ENCODE measurements at regions not wholly inside any gene's neighbourhood (a gene's known extent, or its start where the extent isn't known, plus 50 kb on each side); places are given as distances from the start of the nearest gene placed in this dataset.

- Histone ChIP-seq H3K4me3 (ENCODE audit: extremely low read depth in 1 of 4, insufficient read depth in 2 of 4, low read depth in 3 of 4, low read length in 4 of 4) (no peak overlapping the region), H3K79me2 (ENCODE audit: control insufficient read depth in 1 of 2, insufficient read depth in 2 of 2, low read length in 2 of 2) (no peaks in the 10 kb centered on the region), H3K4me1 (replicated peaks in 1 of 4; ENCODE audit: control insufficient read depth in 3 of 4, insufficient read depth in 4 of 4, low read length in 3 of 4) (no peaks in the 10 kb centered on the region), H3K36me3 (ENCODE audit: control insufficient read depth in 2 of 4, insufficient read depth in 4 of 4, low read length in 3 of 4) (no peaks in the 10 kb centered on the region), H2BK20ac (ENCODE audit: low read length) (no peak overlapping the region), H3K4ac (replicated peaks; ENCODE audit: insufficient read length, low read depth, low read length) (no peak overlapping the region), H2BK120ac (replicated peaks; ENCODE audit: low read depth, low read length) (no peak overlapping the region), H3K79me1 (ENCODE audit: low read depth, low read length) (no peaks in the 10 kb centered on the region), H3K27me3 (replicated peaks in 1 of 4; ENCODE audit: control insufficient read depth in 3 of 4, extremely low read depth in 1 of 4, insufficient read depth in 3 of 4, low read length in 3 of 4) (no peaks in the 10 kb centered on the region; a peak in 2 of 7 replicates), H3K56ac (replicated peaks; ENCODE audit: insufficient read length, low read depth, low read length) (no peak overlapping the region), H4K91ac (replicated peaks; ENCODE audit: insufficient read length, low read length) (no peak overlapping the region), H4K8ac (ENCODE audit: extremely low read depth, insufficient read depth, low read length) (no peak overlapping the region), H2BK15ac (ENCODE audit: low read length) (no peak overlapping the region), H3K14ac (ENCODE audit: insufficient read length) (no peak overlapping the region), H3K9me3 (ENCODE audit: insufficient read depth in 2 of 2, low read depth in 1 of 2, low read length in 1 of 2) (0 out of 4 replicates have a peak, but pooled peaks cover 0 to 3% of the 10 kb centered on the region in 2 experiments), H3K4me2 (ENCODE audit: insufficient read depth in 1 of 2, low read depth in 2 of 2, low read length in 2 of 2) (no peak overlapping the region), H2AK5ac (ENCODE audit: low read depth, low read length) (no peak overlapping the region), H3K27ac (ENCODE audit: low read depth, low read length) (no peak overlapping the region), H2BK5ac (ENCODE audit: low read depth, low read length) (no peak overlapping the region), H3K23ac (ENCODE audit: insufficient read length) (no peak overlapping the region), H2AFZ (ENCODE audit: low read length) (no peak overlapping the region), H4K20me1 (replicated peaks in 1 of 2; ENCODE audit: control insufficient read depth in 1 of 2, insufficient read depth in 2 of 2, low read length in 2 of 2) (no peaks in the 10 kb centered on the region), H2BK12ac (ENCODE audit: low read depth, low read length) (no peak overlapping the region), H4K5ac (ENCODE audit: insufficient read length, low read depth, low read length) (no peak overlapping the region), H3K9ac (replicated peaks in 1 of 4; ENCODE audit: extremely low read depth in 1 of 4, low read depth in 3 of 4, low read length in 3 of 4) (no peak overlapping the region), H3K23me2 (ENCODE audit: low read depth, low read length) (no peaks in the 10 kb centered on the region), H3K18ac (ENCODE audit: extremely low read depth, low read length) (no peak overlapping the region)
- TF ChIP-seq SRF (IDR thresholded peaks at IDR 0.05; ENCODE audit: low read depth, low read length) (no peak), SAP30 (IDR thresholded peaks at IDR 0.05; ENCODE audit: insufficient read depth, insufficient replicate concordance, low read length) (no peak), EP300 (IDR thresholded peaks at IDR 0.05; ENCODE audit: borderline replicate concordance in 1 of 2, low read depth in 2 of 2, low read length in 2 of 2) (no peak), SP2 (IDR thresholded peaks at IDR 0.05; ENCODE audit: low read length) (no peak), ATF2 (IDR thresholded peaks at IDR 0.05; ENCODE audit: low read length) (no peak), KDM5A (IDR thresholded peaks at IDR 0.05; ENCODE audit: low read length) (no peak), SP4 (IDR thresholded peaks at IDR 0.05; ENCODE audit: low read length) (no peak), TCF12 (IDR thresholded peaks at IDR 0.05; ENCODE audit: low read depth, low read length) (no peak), SP1 (IDR thresholded peaks at IDR 0.05; ENCODE audit: low read depth, low read length) (no peak), RFX5 (IDR thresholded peaks at IDR 0.05; ENCODE audit: borderline replicate concordance, low read depth, low read length) (no peak), MAFK (IDR thresholded peaks at IDR 0.05; ENCODE audit: low read depth, low read length) (no peak), CEBPB (IDR thresholded peaks at IDR 0.05; ENCODE audit: low read depth, low read length) (no peak)
- TF ChIP-seq, protein P1, sequence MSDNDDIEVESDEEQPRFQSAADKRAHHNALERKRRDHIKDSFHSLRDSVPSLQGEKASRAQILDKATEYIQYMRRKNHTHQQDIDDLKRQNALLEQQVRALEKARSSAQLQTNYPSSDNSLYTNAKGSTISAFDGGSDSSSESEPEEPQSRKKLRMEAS (IDR thresholded peaks at IDR 0.05): no peak
- DNase-seq (ENCODE audit: low read depth in 1 of 2, low spot score in 2 of 2) (no peak), FAIRE-seq (no peak)
- ChIA-PET POLR2A (ENCODE audit: partially characterized antibody) (no interaction called here), CTCF (ENCODE audit: partially characterized antibody) (interaction anchor here (1.1 to 1.3 kb wide), 4 partner anchors 8 to 67 kb away, joined by 3 to 4 read pairs (median 3); no protein-coding TSS in a partner anchor)
- WGBS, 2 experiments (ENCODE audit: extremely low coverage in 1 of 2, insufficient coverage in 1 of 2, insufficient read length in 1 of 2, insufficient replicate concordance in 2 of 2, low coverage in 1 of 2, low lambda C conversion rate in 2 of 2, missing lambda C conversion rate in 1 of 2): 89% methylated on average over 8 of the region's 8 CpGs; no CpG with 5 or more reads in 1 of the 2 experiments
These were observed 191.4 kb upstream of the SDK2 start for GRCh38 chr17:73835605-73836004.
